HG03521 (cell line): ENCODE measurements at regions not wholly inside any gene's neighbourhood (a gene's known extent, or its start where the extent isn't known, plus 50 kb on each side); places are given as distances from the start of the nearest gene placed in this dataset.
"Not testable (repeated sequence)": the region's sequence is repeated elsewhere in the genome, so short reads cannot be mapped to it uniquely, and the experiment has no call there.

Source experiments
- ATAC-seq: cut with Tn5 transposase; IDR thresholded peaks from one replicate; pipeline ENCODE4 v1.9.1; 2021; ENCODE audit warnings: mild to moderate bottlenecking, moderate library complexity; ENCODE audit not compliant: unreplicated experiment

DNA sequence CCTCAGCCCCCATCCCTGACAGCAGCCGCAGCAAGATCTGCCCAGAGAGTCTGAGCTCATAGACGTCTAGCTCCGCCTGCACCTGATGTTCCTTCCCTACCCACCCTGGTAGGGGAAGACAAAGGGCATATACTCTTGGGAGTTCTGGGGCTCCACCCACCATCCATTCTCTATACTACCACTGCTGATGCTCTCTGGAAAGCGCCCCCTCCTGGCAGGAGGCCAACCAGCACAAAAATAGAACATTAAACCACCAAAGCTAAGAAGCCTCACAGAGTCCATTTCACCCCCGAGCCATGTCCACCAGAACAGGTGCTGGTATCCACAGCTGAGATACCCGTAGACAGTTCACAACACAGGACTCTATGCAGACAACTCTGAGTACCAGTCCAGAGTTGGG lies 662.6 kb upstream of the FAM98A start:
- no peak for ATAC-seq

DNA sequence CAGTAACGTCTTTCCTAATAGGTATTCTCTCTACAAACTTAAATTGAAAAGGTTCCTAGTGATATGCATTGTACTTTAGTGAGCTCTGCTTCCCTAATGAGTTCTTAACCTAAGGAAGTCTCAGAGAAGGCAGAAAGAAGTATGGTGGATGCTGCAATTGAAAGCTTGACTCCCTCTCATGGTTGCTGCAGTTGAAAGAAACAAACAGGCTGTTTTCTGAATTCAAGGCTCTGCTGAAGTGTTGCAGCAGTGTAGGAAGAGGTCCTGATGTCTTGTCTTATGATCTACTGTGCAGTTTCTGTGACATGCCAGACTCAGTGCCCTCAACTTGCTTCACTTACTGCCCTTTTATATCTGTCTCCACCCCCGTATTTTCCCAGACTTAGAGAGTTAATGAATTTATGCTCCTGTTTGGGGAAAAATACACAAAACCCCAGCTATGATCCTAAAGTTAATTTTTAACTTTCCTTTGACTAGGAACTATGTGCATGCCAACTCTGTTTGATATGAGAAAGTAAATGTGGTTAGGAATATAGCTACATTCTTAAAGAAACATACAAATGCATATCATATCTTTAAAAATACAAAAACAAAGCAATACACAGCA lies 655.3 kb upstream of the FAM98A start:
- ATAC-seq: no peak

DNA sequence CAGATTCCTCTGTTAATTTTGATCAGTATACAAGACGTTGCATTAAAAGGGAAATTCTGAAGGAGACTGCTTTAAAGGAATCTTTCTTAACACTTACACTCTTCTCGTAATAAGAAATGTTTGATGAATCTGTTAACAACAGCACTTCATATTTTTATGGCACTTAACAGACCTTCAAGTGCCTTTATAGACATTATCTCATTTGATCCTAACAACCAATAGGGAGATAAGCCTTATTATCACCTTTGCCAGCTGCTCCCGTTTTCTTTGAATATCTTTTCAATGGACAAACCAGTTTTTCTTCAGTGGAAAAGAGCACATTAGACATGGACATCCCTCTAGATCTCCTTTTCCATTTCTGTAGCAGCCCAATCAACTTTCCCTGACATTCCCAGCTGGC lies 653.0 kb upstream of the FAM98A start:
- ATAC-seq: no peak

DNA sequence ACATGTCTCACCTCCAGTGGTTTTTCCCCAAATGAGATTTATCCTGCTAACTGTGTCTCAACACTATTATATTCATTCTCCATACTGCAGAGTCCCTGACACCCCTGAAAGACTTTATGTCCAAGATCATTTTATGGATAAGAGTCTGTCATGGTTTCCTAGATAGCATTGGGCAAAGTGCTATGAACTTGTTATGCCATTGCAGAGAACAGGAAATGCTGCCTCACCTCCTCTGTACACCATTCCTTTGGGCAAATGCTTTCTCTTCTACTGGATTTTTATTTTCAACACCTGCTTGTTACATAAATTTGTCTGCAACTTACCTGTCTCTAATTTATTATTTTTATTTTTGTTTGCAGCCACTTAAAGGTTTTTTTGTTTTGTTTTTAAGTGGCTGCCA lies 652.5 kb upstream of the FAM98A start:
- no peak for ATAC-seq

DNA sequence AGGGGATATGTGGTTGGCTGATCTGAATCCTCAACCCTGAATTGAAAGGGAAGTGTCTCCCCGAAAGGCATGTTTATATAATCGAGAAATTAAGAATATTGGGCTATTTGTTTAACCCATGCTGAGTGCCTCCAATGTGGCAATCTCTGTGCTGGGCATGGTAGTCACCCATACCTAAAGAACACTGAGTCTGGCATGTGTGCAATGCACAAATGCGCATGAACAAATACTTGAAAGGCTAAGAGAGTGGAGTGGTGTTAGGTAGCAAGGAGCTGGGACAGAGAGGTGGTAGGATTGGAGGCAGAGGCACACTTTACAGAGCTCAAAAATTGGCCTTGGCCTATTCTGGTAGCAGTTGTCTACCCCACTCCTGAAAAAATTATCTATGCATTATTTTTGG lies 645.1 kb upstream of the FAM98A start:
- ATAC-seq: no peak

DNA sequence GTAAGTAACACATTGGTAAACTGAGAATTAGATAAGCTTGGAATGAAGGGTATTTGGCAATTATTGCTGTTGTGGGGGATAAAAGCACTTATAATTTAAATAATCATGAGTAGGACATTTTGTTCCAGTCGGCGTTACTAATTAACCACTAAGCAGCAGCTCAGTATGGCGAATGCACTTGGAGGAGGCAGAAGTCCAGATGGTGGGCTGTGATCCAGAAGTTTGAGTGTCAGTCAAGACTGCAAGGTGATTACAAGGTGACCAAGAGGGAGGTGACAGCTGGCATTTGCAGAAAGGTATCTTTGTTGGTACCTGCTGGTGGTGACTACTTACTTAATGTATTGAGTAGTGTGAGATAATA lies 643.6 kb upstream of the FAM98A start:
- ATAC-seq: no peak

DNA sequence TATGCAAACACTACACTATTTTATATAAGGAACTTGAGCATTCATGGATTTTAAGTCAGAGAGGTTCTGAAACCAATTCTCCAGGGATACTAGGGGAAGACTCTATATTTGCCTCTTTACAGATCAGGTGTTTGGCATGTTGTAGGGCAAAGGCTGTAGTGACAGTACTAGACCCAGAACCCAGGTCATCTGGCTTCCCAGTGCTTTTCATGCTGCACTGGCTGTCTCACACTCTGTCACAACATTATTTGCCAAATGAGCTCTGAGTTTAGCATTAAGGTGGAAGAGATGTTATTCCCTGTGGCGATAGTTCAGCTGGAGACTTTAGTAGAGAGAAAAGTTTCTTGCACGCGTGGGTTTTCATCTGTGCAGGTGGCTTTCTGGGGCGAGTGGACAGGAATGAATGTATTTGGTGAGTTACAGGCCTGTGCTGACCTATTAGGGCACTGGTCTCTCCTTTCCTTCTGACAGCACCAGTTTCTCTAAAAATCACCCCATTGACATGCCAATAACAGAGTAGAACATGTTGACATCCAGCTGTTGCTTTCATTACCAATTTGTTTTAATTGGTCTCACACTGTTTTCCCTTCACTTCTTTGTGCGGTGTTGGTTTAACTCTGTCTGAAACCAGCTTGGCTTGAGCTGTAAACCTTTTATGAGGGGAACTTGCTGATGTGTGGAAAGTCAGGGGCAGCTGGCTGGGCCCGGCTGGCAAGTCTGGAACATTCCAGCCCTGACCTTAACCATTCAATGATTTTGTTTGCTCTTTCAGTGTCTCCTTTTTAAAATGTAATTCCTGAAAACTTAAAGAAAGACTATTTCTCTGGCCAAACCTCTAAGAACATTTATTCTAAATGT lies 643.0 kb upstream of the FAM98A start:
- no peak for ATAC-seq

DNA sequence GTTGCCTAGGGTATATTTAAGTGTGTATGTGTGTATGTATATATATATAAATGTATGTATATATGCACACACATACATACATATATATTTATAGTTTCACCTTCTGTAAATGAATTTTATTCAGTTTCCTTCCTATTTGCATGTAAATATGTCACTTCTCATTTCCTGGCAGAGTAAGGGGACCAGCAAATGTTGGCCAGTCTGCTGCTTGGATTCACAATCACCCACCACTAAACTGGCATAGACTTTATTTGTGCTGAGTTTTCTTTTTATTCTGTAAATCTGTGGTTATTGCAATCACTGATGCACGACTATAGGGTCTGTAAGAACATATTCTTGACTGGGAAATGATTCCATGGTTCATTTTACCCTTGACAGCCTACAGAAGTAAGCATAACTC lies 640.4 kb upstream of the FAM98A start:
- ATAC-seq: no peak

DNA sequence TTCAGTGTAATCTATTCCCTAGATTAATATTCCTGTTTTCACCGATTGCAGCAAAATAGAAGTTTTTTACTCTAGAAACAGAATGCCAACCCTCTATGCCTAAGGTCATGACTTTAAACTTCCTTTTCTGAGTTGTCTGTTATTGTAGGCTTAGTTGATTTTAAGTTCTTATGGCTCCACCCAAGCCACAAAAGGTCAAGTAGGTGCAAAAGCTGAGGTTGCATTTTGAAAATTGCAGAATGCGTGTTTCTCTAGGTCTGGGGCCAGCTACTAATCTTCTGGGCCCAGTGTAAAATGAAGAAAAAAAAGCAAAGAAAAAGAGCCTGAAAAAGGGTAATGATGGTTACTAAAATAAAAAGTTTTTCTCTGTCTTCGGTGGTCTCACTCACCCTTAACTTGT lies 635.7 kb upstream of the FAM98A start:
- no peak for ATAC-seq

DNA sequence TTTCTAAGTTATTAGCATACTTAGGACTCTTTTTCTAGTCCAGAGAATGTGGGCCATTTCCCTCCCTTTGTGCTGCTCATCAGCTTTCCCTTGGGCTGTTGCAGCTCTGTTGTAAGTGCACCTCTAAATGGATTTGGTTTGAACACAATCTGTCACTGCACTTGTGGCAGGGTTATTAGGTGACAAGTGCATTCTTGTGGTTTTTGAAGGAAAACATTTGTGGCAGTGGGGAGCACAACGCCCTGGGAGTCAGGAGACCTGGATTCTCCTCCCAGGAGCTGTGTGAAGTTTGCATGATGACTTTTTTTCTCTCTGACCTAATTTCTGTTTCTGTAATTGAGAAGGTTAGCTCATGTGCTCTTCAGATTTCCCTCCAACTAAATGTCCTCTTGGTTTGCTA lies 630.9 kb upstream of the FAM98A start:
- no peak for ATAC-seq

DNA sequence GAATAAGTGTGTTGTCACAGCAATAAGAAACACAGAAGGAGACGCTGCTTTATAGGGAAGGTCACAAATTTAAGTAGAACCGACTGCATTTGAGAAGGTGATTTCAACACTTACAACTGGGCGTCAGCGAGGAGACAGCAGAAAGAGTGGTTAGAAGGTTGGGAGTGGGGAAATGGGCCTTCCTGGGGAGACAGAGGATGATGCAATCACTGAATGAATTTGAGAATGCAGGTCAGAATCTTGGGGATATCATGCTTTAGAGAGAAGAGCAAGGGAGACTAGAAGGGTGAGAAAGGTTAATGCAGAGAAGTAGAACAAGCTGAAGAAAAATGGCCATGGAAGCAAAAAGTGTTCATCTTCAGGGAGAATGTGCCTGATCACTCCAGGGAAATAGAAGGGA lies 616.1 kb upstream of the FAM98A start:
- no peak for ATAC-seq

DNA sequence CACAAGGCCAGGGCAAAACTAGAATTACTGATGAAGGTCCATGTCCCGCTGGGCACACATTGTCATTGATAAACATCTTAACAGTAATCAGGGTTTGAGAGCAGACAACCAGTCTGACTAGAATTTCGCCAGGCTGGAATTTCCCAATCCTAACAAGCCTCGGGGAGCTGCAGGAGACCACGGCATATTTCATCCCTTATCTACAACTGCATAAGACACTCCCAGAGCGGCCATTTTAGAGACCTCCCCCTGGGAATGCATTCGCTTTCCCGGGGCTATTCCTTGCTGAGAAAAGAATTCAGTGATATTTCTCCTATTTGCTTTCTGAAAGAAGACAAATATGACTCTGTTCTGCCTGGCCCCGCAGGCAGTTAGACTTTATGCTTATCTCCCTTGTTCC lies 611.3 kb upstream of the FAM98A start:
- not testable (repeated sequence) for ATAC-seq

DNA sequence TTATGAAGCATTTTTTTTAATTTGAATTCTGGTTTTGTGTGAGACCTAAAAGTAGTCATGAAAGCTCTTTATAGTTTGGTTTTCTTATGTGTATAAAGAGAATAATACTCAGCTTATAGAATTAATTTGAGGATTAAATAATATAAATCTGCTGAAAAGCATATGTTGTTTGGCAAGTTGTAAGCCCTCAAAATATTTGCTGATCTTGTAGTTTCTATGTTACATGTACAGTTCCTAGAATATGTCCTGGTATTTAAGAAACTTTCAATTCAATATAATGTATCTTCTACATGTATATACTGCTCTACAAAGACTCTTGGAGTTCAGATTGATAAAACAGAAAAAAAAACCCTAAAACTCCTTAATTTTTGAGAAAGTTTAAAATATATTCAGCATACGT lies 605.5 kb upstream of the FAM98A start:
- no peak for ATAC-seq

DNA sequence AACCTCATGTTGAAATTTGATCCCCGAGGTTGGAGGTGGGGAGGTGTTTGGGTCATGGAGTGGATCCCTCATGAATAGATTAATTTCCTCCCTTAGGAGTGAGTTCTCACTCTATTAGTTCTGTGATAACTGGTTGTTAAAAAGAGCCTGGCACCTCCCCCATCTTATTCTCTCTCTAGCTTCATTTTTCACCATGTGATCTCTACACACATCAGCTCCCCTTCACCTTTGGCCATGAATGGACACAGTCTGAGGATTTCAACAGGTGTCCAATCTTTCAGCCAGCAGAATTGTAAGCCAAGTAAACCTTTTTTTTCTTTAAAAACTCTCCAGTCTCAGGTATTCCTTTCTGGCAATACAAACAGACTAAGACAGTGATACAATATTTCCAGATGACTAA lies 602.0 kb upstream of the FAM98A start:
- ATAC-seq: no peak

DNA sequence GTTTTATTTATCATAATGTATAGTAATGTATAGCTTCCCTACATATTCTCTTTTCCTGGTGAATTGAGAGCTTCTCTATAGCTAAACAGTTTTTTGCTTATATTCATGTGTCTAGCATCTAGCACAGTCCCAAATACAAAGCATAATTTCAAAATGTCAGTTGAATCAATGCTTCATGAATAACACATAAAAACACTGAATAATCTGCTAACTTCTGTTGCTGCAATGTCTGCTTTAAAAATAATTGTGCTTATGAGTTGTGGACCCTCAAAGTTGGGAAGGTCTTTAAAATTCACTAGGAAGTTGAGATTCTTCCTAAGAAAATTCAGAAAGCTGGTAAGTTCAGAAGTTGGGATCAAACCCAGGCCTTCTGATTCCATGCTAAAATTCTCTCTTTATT lies 600.9 kb upstream of the FAM98A start:
- ATAC-seq: no peak

DNA sequence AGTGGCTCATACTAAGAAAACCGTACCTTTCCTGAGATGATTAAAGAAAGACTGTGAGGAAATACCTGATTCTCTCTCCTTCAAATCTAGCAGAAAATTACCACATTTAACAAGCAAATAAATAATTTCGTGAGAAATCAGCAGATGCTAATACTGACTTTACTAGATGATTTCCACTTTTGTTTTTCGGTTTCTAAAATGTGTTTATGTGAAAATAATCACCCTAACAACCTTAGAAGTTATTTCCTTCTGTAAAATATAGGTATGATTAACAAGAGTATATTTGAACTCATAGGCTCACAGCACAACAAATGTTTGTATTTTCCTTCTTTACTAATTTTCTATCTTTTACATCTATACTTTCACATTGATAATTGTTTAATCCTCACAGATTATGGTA lies 594.1 kb upstream of the FAM98A start:
- no peak for ATAC-seq

DNA sequence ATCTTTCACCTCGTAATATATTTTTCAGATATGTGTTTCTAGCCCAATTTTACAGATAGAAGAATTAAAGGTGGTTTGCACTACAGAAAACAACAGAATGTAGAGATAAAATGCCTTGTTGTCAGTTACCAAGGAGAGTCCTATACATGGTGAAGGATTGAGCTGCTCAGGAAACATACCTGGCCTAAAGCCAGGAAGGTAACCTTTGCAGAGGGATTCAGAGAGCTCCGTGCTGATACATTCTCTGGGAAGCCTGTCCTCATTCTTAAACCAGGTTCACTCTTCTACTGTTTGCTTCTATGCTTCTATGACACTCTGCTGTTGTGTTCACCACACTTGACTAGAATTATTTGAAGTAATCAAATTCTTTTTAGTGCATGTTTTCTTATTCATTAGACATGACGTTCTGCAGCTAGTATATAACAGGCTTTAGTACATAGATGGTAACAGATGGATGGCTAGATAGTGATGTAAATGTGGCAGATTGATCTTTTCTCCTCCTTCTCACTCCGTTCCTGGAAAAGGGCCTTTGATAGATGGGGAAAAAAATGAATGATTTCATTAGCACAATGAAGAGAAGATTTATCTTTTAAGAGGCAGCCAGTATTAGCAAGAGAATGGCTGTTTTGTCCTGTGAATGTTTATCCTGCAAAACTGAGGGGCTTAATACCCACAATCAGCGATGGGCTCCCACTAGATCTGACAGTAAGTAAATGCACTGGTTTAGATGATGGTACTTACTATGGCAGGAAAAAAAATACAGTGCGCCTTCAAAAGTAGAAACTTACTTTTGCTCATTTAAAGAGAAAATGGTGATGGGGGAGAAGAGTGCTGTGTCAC lies 589.6 kb upstream of the FAM98A start:
- no peak for ATAC-seq

DNA sequence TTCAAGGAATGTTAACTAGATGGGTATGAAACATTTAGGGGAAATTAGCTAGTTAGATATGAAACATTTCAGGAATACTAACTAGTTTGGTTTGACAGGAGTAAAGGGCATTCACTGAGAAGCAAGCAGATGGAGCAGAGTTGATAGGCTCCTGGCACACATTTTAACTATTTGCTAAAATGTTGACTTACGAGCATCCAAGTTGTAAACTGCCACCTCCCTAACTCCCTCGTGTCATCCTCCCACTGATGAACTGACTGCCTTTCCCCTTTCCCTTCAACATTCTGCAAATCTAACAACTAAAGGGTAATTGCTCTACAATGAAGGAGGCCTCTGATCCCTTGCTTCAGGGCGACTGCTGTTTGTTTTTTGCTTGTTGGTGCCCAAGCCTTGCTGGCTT lies 580.4 kb upstream of the FAM98A start:
- ATAC-seq: no peak

DNA sequence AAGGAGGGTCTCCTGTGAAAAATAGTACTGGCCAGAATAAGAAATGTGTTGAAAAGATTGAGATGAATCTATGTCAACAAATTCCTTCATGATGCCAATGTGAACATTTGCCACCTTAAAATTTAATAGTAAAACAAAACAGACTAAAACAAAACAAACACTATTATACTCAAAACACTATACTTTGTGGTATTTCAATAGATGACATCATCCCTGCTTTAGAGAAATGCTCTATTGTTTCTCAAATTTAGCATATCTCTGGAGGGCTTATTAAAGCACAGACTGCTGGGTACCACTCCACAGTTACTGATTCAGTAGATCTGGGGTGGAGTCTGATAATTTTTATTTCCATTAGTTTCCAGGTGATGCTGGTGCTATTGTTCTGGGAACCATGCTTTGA lies 579.4 kb upstream of the FAM98A start:
- no peak for ATAC-seq

DNA sequence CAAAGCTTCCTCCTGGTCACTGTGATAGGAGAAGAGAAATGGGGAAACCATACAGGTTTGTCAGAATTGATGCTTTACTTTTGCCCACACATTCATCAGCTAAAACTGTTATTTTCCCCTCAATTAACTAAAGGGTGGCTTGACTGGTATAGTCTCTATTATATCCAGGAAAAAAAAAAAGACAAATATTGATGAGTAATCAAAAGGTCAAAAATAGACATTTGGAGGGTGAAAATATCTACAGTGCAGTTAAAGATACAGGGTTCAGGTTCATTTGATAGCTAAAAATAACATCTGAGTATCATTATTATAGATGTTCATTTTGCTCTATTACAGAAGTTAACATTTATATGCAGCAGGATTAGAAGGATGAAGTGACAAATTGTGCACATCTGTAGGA lies 577.6 kb upstream of the FAM98A start:
- ATAC-seq: no peak

DNA sequence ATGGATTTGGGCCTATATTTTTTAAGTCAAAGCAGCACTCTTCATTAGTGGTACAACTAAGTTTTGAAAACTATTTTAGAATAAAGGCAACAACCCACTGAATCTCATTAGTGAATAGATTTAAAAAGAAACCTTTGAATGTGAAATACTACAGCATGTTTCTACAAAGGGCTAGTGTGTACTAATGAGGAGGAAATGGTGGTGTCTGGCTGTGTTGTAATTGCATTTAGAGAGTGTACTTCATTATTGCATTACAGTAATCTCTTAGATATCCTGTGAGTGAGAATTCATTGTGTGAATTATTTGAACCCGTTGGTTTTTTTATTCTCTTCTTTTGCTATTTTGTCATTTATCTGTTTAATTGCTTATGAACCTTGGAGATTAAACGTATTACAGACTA lies 575.4 kb upstream of the FAM98A start:
- ATAC-seq: no peak

DNA sequence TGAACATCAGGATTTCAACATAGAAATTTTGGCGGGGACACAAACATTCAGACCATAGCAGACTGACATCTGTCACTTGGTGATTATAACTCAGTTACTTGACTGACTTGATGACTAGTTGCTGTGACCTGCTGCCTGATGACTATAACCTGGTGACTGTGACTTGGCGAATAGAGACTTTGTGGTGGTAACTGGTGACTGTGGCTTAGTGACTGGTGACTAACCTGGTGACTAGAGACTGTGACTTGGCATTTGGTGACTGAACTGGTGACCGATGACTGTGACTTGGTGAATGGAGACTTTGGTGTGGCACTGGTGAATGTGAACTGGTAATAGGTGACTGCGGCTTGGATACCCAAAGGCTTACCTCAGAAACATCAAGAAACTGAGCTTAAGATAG lies 563.1 kb upstream of the FAM98A start:
- ATAC-seq: no peak
